HG02610 (cell line): ENCODE measurements at regions not wholly inside any gene's neighbourhood (a gene's known extent, or its start where the extent isn't known, plus 50 kb on each side); places are given as distances from the start of the nearest gene placed in this dataset.

ENCODE experiments used
- ATAC-seq: cut with Tn5 transposase; IDR thresholded peaks from one replicate; pipeline ENCODE4 v1.9.1; 2021; ENCODE audit warnings: mild to moderate bottlenecking, moderate library complexity; ENCODE audit not compliant: unreplicated experiment

DNA sequence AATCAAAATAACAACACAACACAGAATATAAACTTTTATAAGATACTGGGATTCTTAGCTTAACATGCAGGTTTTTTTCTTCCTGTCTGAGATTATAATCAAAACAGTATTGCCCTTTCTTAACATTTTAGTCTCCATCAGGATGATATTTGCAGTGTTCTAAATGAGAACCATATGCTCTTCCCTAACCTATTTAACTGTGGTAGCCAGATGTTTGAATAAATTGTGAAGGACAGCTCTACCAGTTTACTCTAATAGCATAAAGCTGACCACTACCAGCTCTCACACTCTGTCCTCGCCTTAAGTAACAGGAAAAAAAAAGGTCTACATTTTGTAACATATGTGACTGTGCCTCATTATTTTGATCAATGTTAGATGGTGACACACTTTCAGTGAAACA, 618.7 kb upstream of the SGCG start:
- ATAC-seq, result no peak

DNA sequence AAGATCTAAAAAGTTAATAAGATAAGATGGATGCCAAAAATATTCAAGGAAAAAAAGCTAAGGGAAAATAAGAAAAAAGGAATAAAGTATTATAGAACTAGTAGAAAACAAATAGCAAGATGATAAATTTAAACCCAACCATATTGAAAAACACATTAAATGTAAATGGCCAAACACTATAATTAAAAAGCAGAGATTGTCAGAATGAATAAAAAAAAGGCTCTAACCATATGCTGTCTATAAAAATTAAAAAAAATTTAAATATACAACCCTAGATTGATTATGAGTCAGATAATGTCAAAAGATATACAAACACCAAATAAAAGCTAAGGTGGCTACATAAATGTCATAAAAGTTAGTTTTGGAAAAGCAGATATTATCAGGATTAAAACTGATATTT, 617.5 kb upstream of the SGCG start:
- no peak for ATAC-seq

DNA sequence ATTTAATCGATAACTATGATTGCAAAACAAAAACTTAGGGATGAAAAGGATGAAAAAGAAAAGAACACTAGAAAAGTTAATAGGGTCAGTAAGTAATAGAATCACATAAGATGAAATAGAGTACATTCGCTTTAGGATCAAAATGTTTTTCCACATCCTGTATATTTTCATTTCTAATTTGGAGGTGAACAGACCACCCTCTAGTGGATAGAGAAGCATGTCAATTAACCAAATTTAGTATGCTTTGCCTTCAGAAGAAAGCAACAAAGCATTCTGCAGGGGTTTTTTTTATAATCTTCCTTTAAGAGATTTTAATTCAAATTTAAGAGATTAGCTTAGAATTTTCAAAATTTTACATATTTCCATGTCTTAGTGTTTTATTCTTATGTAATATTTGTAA, 611.0 kb upstream of the SGCG start:
- ATAC-seq, result no peak

DNA sequence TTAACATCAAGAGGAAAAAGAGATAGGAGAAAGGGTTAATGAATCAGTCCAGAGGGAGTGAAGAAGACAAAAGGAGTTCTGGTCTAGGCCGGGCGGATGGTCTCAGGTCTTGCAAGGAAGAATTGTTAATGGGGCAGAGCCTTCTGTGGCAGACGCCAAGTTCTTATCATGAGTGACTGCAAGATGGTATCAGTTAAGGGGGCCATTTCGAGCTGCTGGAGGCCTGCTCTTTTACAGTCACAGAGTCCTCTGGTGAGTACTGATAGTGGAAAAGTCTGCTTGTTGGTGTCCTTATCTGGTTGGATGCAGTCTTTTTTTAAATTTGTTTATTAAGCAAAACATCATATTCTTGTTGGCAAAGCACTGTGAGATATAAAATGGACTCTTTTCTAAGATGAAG, 590.9 kb upstream of the SGCG start:
- no peak for ATAC-seq

DNA sequence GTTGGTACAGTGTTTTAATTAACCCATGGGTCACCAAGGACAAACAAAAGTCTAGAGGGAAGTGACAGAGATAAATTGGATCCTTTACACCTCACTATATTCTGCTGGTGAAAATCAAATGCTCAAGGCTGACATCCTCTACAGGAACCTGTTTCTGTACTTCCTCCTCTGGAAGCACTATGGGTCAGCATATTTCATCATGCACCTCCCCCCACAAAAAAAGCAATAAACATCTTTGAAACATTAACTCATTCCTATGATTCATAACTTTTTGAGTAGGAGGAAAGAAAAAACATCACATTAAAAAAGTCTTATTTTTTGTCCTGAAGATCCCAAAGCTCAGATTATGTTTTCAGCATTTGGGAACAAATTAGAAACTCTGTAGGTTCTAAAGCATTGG, 588.3 kb upstream of the SGCG start:
- ATAC-seq, result no peak

DNA sequence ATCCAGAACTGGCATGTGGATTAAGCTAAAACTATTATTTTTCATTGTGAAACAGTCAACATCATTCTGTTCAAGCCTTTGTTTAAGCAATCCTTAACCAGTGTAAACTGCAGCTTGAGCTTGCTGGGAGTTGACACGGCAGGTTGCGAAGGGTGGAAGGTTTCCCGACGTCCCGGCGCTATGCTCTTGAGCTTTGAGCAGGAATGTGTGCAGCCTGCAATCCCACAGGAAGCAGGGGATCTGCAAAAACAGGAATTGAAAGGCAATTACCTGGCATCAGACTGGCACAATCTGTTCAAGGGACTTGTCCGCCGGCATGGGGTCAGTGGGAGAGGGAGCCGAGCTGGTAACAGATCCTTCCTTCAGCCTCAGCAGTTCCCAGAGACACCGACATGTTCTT, 586.7 kb upstream of the SGCG start:
- no peak for ATAC-seq

DNA sequence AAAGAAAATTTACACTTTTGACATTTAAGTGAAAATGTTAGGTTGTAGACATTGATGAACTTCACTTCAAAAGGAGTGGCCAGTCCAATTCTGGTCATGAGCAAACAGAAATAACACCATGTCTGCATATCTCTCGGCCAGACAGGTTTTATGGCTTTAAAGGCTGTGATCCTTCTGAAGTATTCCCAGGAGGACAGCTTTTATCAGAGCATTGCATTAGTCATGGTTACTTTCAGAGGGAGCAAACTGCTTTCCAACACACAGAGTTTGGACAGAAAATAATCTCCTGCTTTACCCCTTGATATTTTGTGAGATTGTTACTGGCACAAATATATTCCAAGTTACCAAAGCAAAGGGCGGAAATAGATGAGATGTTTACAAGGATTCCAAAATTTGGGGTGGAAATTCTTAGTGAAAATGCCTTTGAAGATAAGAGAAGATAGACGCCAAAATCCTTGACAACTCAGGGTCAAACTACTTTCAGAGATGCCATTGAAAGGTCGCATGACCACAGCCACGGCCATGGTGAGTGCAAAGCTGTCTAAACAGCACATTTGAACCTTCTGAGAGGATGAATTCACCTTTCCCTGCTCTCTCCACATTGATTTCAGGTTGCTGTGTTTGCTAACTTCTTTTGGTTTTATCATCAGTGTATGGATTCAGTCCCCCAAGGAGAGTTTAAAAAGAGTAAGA, 584.5 kb upstream of the SGCG start:
- no peak for ATAC-seq

DNA sequence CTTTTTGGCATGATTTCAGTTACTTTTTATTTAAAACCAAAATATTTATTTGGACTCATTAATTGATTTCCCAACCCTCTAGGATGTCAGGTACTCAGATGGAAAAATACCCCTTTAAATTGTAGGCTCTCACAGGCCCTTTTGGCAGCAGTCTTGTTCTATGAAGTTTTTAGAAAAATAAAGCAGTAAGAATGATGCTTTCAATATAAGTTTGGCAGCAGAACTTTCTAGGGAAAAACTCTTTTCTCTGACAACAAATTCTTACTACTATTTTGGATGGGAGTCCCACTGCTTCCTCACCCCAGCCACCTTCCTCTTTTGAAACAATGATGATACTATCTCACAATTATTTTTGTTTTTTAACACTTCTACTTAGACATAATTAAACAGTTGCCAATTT, 581.6 kb upstream of the SGCG start:
- no peak for ATAC-seq

DNA sequence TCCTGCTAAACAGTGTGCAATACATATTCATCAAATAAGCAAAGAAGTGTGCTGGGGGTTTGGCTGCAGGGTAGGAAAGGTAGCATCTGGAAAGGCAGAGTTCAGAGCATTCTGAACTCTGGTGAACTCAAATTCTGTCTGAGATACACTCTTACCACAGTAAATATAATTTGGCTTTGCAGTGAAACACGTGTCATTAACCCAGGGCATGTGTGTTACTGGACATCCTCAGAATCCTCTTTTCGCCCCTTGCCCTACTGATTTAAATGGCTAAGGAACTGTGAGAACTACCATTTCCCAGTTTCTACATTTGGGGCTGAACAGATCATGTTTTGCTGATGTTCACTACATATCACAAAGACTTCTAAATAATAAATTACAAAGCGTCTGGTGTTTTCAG, 562.8 kb upstream of the SGCG start:
- no peak for ATAC-seq

DNA sequence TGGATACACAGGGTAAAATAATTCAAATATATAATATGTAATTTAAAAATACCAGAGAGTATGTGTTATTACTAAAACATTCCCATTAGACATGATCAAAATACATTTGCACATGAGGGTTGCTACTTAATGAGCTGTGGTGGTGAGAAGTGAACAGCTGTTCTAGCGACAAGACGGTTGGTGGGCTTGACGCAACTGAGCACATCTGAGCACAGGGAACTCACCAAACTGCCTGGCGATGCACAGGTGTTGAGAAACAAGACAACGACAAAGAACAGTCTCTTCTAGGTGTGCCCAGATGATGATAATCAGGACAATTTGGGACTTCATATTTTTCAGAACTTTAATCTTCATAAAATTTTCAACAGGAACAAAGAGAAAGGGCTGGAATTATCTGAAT, 555.1 kb upstream of the SGCG start:
- no peak for ATAC-seq

DNA sequence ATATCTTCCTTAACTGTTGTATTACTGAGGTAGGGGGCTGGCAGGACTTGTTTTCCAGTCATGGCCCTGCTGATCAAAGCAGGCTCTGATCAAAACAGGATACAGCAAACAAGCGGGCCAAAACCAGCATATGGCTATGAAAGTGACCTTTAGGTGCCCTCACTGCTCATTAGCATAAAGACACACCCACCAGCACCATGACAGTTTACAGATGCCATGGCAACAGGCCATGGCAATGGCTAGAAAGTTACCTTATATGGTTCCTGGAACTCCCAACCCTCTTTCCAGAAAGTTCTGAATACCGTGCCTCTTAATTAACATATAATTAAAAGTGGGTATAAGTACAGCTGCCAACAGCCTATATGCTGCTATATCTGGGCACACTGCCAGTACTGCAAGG, 551.4 kb upstream of the SGCG start:
- no peak for ATAC-seq

DNA sequence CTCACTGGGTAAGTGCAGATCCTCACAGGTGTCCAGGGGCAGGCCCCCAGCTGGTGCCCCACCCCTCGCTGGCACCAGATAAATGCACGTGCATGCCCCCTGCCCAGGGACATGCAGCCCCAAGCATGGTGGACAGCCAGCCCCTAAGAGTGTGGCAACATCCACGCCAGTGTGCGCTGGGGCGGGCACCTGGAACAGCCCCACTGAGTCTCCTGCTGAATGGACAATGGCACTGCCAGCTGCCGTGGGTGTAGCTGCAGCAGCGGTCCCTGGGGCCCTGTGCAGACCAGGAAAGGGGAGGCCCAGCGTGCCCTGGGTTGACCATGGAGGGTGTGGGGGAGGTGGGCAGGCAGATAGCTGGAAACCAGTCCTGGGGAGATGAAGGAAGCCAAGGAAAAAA, 538.7 kb upstream of the SGCG start:
- ATAC-seq, result no peak

DNA sequence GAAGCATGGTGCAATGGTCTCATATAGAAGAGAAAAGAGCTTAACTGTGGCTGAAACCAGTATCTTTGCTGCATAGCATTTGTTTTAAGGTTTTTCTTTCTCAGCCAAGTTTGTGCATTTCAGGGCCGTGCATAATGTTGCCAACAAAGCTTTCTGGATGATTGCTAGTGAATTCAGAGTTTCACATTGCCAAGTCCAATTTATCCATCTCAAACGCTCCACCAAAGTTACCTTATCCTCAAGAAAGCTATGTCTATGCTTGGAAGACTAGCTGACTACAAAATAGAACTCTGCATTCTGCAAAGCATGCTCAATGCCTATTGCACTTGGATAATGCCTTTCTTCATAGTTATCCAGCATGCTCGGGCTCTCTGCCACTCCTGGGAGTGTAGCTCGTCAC, 535.8 kb upstream of the SGCG start:
- no peak for ATAC-seq

DNA sequence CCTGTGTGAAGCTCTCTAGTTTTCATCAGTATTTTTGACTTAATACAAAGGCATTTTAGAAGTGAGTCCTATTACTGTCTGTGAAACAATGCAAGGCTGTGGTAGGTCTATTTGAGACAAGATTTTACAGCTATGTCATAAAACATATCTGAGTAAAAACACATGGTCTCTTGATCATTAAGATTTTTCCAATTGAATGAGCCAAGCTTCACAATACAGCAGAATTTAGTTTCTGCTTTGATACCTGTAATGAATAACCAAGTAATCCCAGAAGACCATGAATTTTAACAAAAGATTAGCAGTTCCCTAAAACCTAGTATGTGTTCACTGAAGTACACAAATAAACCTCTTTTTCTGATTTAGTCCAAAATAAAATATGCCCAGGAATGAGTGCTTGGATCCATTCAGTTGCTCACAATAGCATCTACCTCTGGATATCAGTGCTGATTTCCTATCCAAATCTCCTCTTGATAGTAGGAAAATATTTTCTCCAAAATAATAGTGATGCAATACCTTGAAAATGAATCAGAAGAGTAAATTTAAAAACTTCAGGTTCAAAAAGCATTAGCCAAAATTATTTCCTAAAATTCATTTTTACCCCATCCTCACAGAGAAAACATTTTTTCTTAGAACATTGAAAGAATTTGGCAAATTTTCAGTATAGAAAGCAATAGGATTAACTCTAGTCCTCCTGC, 533.5 kb upstream of the SGCG start:
- no peak for ATAC-seq

DNA sequence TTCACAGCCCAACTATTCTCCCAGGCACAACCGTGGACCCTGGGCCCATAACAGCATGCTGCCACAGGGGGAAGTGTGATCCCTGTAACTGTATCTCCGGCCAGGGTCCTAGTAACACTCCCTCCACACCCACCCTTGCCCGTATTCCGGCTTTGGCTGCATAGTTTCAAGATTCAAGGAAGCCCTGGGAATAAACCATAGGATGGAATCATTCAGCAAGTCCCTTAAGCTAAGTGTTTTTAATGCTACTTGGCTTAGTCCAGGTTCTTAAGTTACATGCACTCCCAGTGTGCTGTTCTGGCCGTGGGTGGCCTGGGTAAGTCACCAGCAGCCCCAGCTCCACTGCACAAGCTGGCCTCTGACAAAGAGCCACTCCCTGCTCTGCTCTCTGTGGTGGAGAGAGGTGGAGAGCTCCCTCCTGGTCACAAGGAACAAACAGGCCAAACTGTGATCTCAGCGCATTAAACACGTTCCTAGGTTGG, 532.4 kb upstream of the SGCG start:
- no peak for ATAC-seq

DNA sequence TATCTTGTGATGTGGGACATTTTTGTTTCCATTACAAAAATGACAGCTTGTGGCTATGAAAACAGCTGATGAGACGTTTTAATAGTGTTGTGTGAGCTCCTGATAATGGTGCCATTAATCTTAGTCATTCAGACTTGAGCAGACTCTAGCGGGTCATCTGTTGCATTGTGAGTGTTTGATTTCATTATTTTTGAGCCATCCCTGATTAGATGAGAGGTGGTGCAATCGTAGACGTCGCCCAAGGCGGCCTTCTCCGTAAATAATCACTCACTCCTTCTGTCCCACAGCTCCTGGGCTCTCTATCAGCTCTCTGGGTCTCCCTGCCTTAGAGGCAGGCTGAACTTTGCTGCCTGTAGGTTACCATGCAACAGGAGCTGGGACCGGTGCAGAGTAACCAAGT, 528.0 kb upstream of the SGCG start:
- no peak for ATAC-seq

DNA sequence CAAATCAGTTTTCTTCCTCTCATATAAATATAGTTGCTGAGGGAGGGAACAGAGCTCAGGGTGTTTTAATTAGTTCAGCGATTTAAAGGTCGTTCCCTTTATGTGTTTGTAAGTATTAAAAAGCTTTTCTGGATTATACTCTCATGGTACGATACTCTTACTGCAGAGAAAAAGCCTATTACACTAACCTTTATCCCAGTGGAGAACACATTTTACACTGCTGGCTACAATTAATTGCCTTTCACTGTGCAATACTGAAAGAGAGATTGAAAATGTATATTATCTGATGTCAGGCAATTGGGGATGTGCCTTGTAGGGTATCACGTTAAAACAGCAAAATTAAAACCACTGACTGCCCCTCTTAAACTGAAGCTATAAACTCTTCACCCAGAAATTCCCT, 526.9 kb upstream of the SGCG start:
- ATAC-seq, result no peak

DNA sequence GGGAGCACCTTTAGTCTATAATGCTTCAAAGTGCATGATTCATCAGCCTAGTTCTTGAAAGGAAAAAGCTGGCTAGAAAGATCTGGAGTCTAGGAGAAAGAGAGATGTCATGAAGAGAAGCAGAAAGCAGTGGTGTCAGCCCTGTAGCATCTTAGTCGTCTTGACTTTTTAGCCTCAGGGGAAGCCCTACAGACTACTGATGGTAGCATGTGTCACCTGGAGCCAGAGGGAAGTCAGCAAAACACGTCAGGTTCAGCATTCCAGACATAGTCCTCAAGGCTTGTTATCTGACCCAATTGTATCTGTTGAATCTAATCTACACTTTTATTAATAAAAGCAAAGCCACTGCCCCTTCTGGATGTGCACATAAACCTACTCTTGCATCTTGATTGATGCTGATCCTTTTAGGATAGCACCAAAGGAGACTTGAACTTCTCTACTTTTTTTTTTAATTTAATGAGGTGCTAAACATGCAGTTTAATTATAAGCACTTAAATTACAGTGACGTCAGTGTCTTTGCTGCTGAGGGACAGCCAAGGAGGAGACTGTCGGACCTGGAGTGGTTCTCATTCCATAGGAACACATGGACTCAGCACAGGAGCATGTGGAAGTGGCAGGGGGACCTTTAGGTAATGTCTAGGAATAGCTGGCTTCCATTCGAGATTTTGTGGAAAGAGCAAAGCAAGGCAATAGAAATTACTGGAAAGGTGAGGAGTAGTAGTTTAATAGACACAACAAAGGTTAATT, 525.5 kb upstream of the SGCG start:
- ATAC-seq, result no peak

DNA sequence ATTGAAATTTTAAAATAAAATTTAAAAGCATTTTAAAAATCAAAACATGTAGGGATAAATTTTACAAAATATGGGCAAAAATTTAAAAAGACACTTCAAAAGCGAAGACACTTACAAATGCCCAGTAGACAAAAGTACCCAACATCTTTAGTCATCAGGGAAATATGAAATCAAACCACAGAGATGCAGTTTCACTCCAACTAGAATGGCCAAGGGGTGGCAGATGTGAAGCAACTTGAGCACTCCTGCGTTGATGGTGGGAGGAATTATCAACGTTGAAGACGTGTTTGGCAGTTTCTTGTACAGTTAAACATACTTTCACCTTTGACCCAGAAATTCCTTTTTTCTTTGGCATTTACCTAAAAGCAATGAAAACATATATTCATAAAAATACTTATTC, 518.0 kb upstream of the SGCG start:
- no peak for ATAC-seq

DNA sequence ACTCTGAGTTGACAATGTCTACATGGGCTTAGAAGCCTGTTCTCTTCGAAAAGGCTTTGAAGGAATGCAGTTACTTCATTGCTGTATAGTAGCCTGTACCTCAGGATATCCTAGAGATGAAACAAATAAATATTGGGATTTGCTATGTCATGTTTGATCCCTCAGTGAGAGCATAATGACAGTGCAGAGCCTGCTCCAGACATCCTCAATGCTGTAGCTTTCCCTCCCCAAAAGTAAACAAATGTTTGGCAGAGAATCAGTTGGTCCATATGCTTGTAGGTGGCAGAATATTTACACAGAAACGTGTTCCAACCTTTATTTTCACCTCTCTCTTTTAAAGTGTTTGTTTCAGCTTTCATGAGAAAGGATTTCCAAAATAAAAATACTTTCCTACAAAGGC, 515.3 kb upstream of the SGCG start:
- ATAC-seq, result no peak

DNA sequence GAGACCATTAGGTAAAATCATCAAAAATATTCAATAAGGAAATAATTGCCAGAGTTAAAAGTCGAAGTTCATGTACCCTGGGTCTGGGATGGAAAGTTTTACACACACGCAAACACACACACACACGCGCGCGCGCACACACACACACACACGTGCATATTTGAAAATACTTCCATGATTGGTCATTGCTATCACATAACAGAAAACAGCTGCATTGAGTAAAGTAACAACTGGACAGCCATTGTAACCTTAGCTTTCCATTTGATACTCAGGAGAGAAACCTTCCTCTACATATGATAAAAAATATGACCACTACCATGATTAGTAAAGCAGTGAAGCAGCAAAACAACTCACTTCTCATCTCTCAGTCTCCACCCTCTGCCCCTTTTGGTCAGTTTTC, 490.0 kb upstream of the SGCG start:
- ATAC-seq, result no peak

DNA sequence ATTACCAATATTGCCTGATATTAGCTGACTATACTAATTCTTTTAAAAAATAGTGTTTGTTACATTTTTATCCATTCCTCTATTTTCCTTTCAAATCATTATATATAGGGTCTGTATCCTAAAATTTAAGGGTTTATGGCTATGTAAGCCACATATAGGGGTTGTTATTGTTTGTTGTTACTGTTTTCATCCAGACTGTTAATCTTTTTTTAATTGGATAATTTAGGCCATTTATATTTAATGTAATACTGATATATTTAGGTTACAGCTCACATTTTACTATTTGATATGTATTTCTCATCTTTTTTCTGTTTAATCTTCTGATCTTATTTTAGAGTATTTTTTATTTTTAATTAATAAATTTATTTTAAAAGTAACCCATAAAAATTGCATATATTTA, 487.1 kb upstream of the SGCG start:
- ATAC-seq, result no peak
